SK-N-SH treated with all-trans-retinoic acid at 6 μM for 48 hours (cell line): ENCODE measurements at regions not wholly inside any gene's neighbourhood (a gene's known extent, or its start where the extent isn't known, plus 50 kb on each side); places are given as distances from the start of the nearest gene placed in this dataset.

ENCODE experiments used
- CSDC2 ChIP-seq: fragments of 250-450 bp; sonication (Bioruptor Pico); IDR thresholded peaks from 2 replicates; pipeline ENCODE4 v1.5.0; 2020; ENCODE audit warnings: mild to moderate bottlenecking, moderate library complexity
- ISL1 ChIP-seq: fragments of 250-450 bp; sonication (Bioruptor Pico); IDR thresholded peaks from 2 replicates; pipeline ENCODE4 v2.1.2; 2022; ENCODE audit warnings: mild to moderate bottlenecking, moderate library complexity
- PATZ1 ChIP-seq: fragments of 250-450 bp; sonication (Bioruptor Pico); IDR thresholded peaks from 2 replicates; pipeline ENCODE4 v1.8.0; 2020; ENCODE audit warnings: mild to moderate bottlenecking, moderate library complexity, borderline replicate concordance
- POU6F1 ChIP-seq: fragments of 250-450 bp; sonication (Bioruptor Pico); IDR thresholded peaks from 2 replicates; pipeline ENCODE4 v1.8.0; 2021; ENCODE audit warnings: low read depth, mild to moderate bottlenecking, moderate library complexity, borderline replicate concordance
- RARB ChIP-seq: fragments of 250-450 bp; sonication (Bioruptor Pico); IDR thresholded peaks from 2 replicates; pipeline ENCODE4 v1.8.0; 2021; ENCODE audit warnings: mild to moderate bottlenecking, moderate library complexity
- ZC3H10 ChIP-seq: fragments of 250-450 bp; sonication (Bioruptor Pico); IDR thresholded peaks from 2 replicates; pipeline ENCODE4 v1.5.1; 2021; ENCODE audit warnings: mild to moderate bottlenecking, moderate library complexity
- ZFP3 ChIP-seq: fragments of 250-450 bp; sonication (Bioruptor Pico); IDR thresholded peaks from 2 replicates; pipeline ENCODE4 v1.5.0; 2020; ENCODE audit warnings: mild to moderate bottlenecking, moderate library complexity

GRCh38 chr1:173410133-173410793 lies 66.9 kb upstream of the PRDX6 start:
- TF ChIP-seq ZC3H10 (CRISPR knock-in tag) (no peak), PATZ1 (CRISPR knock-in tag) (no peak), ZFP3 (no peak), ISL1 (CRISPR knock-in tag) (no peak), CSDC2 (no peak), RARB (CRISPR knock-in tag) (no peak), POU6F1 (CRISPR knock-in tag) (no peak)
